Psoas muscle (tissue), 7 donors: ENCODE measurements at regions not wholly inside any gene's neighbourhood (a gene's known extent, or its start where the extent isn't known, plus 50 kb on each side); places are given as distances from the start of the nearest gene placed in this dataset.

Experiments
- ATAC-seq, 4 donors: fragments of 200-7000 bp; cut with Tn5 transposase; one replicate each; pipeline ENCODE4 v1.9.1; 2020; ENCODE audit warnings: moderate library complexity in 3 of 4, mild to moderate bottlenecking in 2 of 4
- DNase-seq, 2 donors: peaks; one replicate each; pipeline ENCODE4 v3.0.0-alpha.2; 2020
- H3K27ac ChIP-seq: fragments of 200-600 bp; one replicate; pipeline ENCODE4 v1.8.0; 2022
- H3K27me3 ChIP-seq, 3 donors: fragments of 200-600 bp in 1 of 3; one replicate each; pipeline versions ENCODE4 v1.6.1 to v1.8.0; 2013 to 2022; ENCODE audit warnings: low read length in 2 of 3, mild to moderate bottlenecking in 2 of 3, moderate library complexity in 1 of 3; ENCODE audit not compliant: insufficient read depth in 3 of 3
- H3K36me3 ChIP-seq, 2 donors: fragments of 200-600 bp in 1 of 2; one replicate each; pipeline versions ENCODE4 v1.6.1 to v1.8.0; 2013 to 2022; ENCODE audit warnings: low read depth in 1 of 2, mild to moderate bottlenecking in 1 of 2, moderate library complexity in 1 of 2; ENCODE audit not compliant: insufficient read depth in 1 of 2
- H3K4me1 ChIP-seq: fragments of 200-600 bp; one replicate; pipeline ENCODE4 v1.8.0; 2022
- H3K4me3 ChIP-seq: fragments of 200-600 bp; one replicate; pipeline ENCODE4 v1.8.0; 2022; ENCODE audit warnings: mild to moderate bottlenecking
- H3K9me3 ChIP-seq: fragments of 200-600 bp; one replicate; pipeline ENCODE4 v1.8.0; 2022
- CTCF ChIP-seq: fragments of 200-600 bp; IDR thresholded peaks from one replicate; pipeline ENCODE4 v1.8.0; 2022; ENCODE audit warnings: antibody characterized with exemption
- WGBS, 3 donors: extraction: QIAGEN DNeasy Blood & Tissue Kit; methylation state at CpG; one replicate each; pipeline versions ENCODE4 v1.1.6 to v1.1.7; 2013; 5-methylcytosine and 5-hydroxymethylcytosine counted together
- intact Hi-C, 2 donors: fragments of 100-400 bp; cut with DNase I; formaldehyde crosslinking; loops; one replicate each; pipeline versions ENCODE4 v1.11.0 to v1.14.2; 2022
- donor health status: healthy with polysubstance abuse.
- donor health status: DM: no; HTN: no; CAD: no; lungs with moderate emphysema.
- donor health status: Bipolar disorder and iron deficiency.
- donor health status: healthy.
- donor health status: DM: yes; HTN: yes; CAD: no.
- donor health status: DM: no; HTN: no; CAD: no.
- donor health status: DM: yes; HTN: yes; CAD: no.

- Histone ChIP-seq H3K9me3 (peaks cover 5% of the 10 kb centered on the region), H3K4me3 (no peak overlapping the region), H3K27ac (no peak overlapping the region), H3K4me1 (no peaks in the 10 kb centered on the region), H3K36me3 (no peaks in the 10 kb centered on the region), H3K27me3 (no peaks in the 10 kb centered on the region)
- TF ChIP-seq CTCF, result no peak
- ATAC-seq, result no peak
- 55 to 86% (median 74%) methylated on average over 3 of the region's 3 CpGs for WGBS, 3 donors
- no peak for DNase-seq
- intact Hi-C loops, result no loop called here
Measured at GRCh38 chr1:5562331-5562730, 429.9 kb downstream of the NPHP4 start.

GRCh38 chr1:5559078-5559477 lies 433.1 kb downstream of the NPHP4 start:
- no peaks in the 10 kb centered on the region for H3K36me3 ChIP-seq
- H3K27ac ChIP-seq, result no peak overlapping the region
- no peak overlapping the region for H3K4me3 ChIP-seq
- no peak for TF ChIP-seq CTCF
- no peak for ATAC-seq
- WGBS, 3 donors, result 70 to 80% (median 75%) methylated on average over 2 of the region's 2 CpGs
- intact Hi-C loops, result no loop called here
- H3K4me1 ChIP-seq, result no peaks in the 10 kb centered on the region
- H3K9me3 ChIP-seq, result peaks cover 5% of the 10 kb centered on the region
- H3K27me3 ChIP-seq, result no peaks in the 10 kb centered on the region
- DNase-seq, result no peak

GRCh38 chr1:5555853-5556252 lies 436.4 kb downstream of the NPHP4 start:
- Histone ChIP-seq H3K4me1 (no peaks in the 10 kb centered on the region), H3K27ac (no peak overlapping the region), H3K27me3 (no peaks in the 10 kb centered on the region), H3K4me3 (no peak overlapping the region), H3K9me3 (peaks cover 5% of the 10 kb centered on the region), H3K36me3 (no peaks in the 10 kb centered on the region)
- no peak for TF ChIP-seq CTCF
- 85 to 87% (median 87%) methylated on average over 9 of the region's 9 CpGs for WGBS, 3 donors
- DNase-seq (no peak), ATAC-seq (no peak)
- intact Hi-C loops, result no loop called here

- intact Hi-C loops, result no loop called here
- H3K9me3 ChIP-seq, result peaks cover 5% of the 10 kb centered on the region
- no peak for TF ChIP-seq CTCF
- 76 to 80% (median 77%) methylated on average over 5 of the region's 5 CpGs for WGBS, 3 donors
- no peak for DNase-seq
- no peaks in the 10 kb centered on the region for H3K36me3 ChIP-seq
- no peak overlapping the region for H3K27ac ChIP-seq
- H3K27me3 ChIP-seq, result no peaks in the 10 kb centered on the region
- ATAC-seq, result no peak
- H3K4me3 ChIP-seq, result no peak overlapping the region
- no peaks in the 10 kb centered on the region for H3K4me1 ChIP-seq
Measured at GRCh38 chr1:5554784-5555183, 437.4 kb downstream of the NPHP4 start.

- TF ChIP-seq CTCF, result no peak
- H3K36me3 ChIP-seq, result no peaks in the 10 kb centered on the region
- H3K27me3 ChIP-seq, result peaks cover 0 to 2% (median 0%) of the 10 kb centered on the region in 3 donors
- no peak overlapping the region for H3K4me3 ChIP-seq
- no peak for ATAC-seq
- no peak for DNase-seq
- H3K4me1 ChIP-seq, result no peaks in the 10 kb centered on the region
- peaks cover 5% of the 10 kb centered on the region for H3K9me3 ChIP-seq
- no peak overlapping the region for H3K27ac ChIP-seq
- WGBS, 3 donors, result 65 to 67% (median 66%) methylated on average over 6 of the region's 6 CpGs
- intact Hi-C loops, result no loop called here
Measured at GRCh38 chr1:5554111-5554510, 438.1 kb downstream of the NPHP4 start.
